Gastrocnemius medialis (tissue), 4 donors: ENCODE measurements at regions not wholly inside any gene's neighbourhood (a gene's known extent, or its start where the extent isn't known, plus 50 kb on each side); places are given as distances from the start of the nearest gene placed in this dataset.

ENCODE experiments used
- CTCF ChIP-seq, 5 experiments: fragments of 450-650 bp in 3 of 5; fragments of 200-600 bp in 2 of 5; sonication (generic) in 2 of 5; IDR thresholded peaks in 4 of 5; conservative IDR thresholded peaks in 1 of 5; 1 replicate in 4 of 5; 2 replicates in 1 of 5; pipeline ENCODE4 v1.5.1; 2016 to 2019; ENCODE audit warnings: antibody characterized with exemption in 5 of 5, mild to moderate bottlenecking in 3 of 5, moderate library complexity in 3 of 5
- POLR2A ChIP-seq, 2 donors: fragments of 450-650 bp; IDR thresholded peaks; one replicate each; pipeline ENCODE4 v1.6.1; 2017; ENCODE audit warnings: antibody characterized with exemption in 2 of 2, mild to moderate bottlenecking in 2 of 2, moderate library complexity in 2 of 2

- TF ChIP-seq CTCF (IDR thresholded peaks at IDR 0.05 in 4 of 5, conservative IDR thresholded peaks at IDR 0.05 in 1 of 5): no peak
- no peak for TF ChIP-seq POLR2A (IDR thresholded peaks at IDR 0.05)
Observed at GRCh38 chr1:76018045-76018444, 56.5 kb upstream of the ST6GALNAC3 start.
